GM12864 (cell line): ENCODE measurements at regions not wholly inside any gene's neighbourhood (a gene's known extent, or its start where the extent isn't known, plus 50 kb on each side); places are given as distances from the start of the nearest gene placed in this dataset.

Experiments used
- DNase-seq: peaks from one replicate; pipeline ENCODE4 v3.0.0-alpha.2; 2011; ENCODE audit warnings: low read depth
- H3K4me3 ChIP-seq: 2 replicates; pipeline ENCODE4 v1.5.1; 2011; ENCODE audit warnings: mild to moderate bottlenecking, low read depth, low read length, control low read depth
- TF ChIP-seq, protein P1 (sequence below): IDR thresholded peaks from 2 replicates; pipeline ENCODE4 v1.5.1; 2011; ENCODE audit warnings: low read depth, mild to moderate bottlenecking, moderate library complexity, low read length, control low read depth, inconsistent platforms; ENCODE audit errors: missing control alignments

DNA sequence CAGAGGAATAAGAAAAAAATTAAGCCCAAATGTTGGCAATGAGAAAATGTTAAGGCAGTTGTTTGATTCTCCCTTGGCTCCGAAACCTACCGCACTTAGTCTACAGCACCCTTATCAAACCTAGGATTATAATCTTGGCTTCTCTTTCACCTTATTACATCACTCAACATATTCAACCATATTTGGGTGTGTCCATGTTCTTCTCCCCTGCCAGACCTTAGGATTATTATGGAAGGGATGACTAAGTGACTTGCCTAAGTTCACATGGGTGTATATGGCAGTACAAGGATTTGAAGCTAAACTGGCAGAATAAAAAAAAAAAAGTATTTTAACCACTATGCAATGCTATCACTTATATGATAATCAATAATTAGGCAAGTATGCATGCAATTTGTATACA lies 76.4 kb downstream of the PLK2 start:
- H3K4me3 ChIP-seq = no peak overlapping the region
- DNase-seq = no peak
- TF ChIP-seq, protein P1, sequence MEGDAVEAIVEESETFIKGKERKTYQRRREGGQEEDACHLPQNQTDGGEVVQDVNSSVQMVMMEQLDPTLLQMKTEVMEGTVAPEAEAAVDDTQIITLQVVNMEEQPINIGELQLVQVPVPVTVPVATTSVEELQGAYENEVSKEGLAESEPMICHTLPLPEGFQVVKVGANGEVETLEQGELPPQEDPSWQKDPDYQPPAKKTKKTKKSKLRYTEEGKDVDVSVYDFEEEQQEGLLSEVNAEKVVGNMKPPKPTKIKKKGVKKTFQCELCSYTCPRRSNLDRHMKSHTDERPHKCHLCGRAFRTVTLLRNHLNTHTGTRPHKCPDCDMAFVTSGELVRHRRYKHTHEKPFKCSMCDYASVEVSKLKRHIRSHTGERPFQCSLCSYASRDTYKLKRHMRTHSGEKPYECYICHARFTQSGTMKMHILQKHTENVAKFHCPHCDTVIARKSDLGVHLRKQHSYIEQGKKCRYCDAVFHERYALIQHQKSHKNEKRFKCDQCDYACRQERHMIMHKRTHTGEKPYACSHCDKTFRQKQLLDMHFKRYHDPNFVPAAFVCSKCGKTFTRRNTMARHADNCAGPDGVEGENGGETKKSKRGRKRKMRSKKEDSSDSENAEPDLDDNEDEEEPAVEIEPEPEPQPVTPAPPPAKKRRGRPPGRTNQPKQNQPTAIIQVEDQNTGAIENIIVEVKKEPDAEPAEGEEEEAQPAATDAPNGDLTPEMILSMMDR = no peak

DNA sequence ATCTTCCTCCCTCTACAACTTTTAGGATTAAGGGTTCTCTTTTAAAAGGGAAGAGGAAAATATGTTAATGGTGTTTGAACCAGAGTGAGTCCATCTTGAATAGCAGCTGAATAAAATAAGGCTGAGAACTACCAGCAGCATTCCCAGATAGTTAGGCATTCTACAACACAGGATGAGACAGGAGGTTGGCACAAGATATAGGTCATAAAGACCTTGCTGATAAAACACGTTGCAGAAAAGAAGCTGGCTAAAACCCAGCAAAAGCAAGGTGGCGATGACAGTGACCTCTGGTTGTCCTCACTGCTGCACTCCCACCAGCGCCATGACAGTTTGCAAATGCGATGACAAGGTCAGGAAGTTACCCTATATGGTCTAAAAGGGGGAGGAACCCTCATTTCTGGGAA lies 77.8 kb downstream of the PLK2 start:
- no peak for DNase-seq
- TF ChIP-seq, protein P1 = no peak
- H3K4me3 ChIP-seq = no peak overlapping the region

DNA sequence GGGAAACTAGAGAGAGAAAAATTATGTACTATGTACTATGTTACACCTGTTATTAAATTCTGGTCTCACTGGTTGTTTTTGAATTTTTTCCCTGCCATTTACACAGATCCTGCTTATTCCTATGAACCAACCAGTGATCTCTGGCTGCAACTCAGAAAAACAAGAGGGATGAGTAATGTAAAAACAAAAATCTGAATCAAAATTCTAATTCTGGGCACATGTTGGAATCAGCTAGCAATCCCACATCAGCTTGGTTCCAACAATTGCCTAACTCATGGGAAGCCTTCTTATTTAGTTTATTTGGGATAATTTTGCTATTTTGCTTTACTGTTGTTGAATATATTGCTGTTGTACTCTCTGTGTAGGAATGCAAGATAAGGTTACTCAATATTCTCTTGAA lies 78.3 kb downstream of the PLK2 start:
- TF ChIP-seq, protein P1 = no peak
- H3K4me3 ChIP-seq = no peak overlapping the region
- DNase-seq = no peak

DNA sequence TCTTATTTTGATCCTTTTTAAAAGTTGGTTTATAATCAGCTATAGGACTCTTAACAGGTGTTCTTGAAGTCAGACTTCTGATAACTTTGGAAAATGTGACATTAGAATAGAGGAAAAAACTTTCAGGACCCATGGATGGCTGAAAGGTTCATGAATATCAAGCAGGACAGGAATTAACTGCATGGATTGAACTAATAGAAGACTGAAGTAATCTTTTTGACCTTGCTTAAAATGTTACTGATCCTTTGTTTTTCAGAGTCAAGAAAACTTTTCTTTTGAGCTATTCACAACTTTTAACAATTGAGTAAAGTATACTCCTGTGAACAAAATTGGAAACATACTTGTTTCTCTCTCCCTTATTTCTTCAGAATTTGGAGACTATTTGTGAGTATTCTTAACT lies 79.2 kb downstream of the PLK2 start:
- TF ChIP-seq, protein P1 = no peak
- no peak overlapping the region for H3K4me3 ChIP-seq
- DNase-seq = no peak

DNA sequence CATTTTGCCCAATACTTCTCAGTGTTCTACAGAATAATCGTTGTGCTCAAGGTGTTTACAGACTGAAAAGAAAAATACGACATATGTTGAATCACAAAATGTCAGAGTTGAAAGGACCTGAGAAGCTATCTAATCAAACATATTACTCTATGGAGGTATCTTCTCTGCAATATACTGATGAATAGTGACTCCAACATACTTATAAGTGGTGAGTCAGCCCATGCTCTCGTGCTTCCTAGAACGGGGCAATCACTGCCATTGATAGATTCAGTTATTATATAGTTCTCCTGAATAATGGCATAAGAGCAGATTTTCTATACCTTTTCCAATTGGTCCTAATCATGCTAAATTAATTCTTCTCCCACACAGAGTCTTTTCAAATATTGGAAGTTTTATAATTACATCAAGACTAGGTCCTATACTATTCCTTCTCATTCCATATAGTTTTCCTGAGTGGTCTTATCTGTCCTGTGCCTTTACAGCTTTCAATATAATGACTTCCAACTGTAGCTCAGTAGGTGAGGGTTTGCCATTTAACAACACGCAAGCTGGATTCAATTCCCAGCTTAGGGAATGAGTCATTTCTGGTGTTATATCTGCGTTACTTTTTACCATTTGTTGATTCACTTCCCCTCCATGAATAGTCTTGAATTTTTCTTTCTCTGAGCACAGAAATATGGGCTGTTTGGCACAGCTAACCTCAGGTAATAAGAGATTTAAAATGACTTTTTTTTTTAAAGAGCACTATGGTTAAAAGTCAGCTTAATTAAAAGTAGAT lies 81.1 kb downstream of the PLK2 start:
- no peak overlapping the region for H3K4me3 ChIP-seq
- TF ChIP-seq, protein P1 = no peak
- no peak for DNase-seq

DNA sequence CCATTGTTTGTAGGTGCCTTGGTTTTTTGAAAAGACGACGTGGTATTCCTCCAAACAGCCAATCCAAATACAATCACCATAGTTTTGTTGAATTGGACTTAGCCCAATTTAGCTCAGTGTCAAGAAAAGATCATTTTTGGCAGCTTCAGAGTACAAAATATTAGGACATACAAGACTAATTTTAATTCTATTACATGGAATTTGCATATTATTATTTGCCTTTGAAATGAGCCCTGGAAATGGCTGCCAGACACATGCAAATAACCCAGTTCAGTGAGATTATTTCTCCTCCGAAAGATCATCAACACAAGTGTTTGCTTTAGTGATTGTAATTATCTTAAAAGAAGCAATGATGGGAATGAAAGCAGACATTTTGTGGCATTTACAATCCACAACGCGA lies 89.3 kb downstream of the PLK2 start:
- TF ChIP-seq, protein P1 = no peak
- DNase-seq = no peak

More for the DNA sequence above, 89.3 kb downstream of the PLK2 start:
- H3K4me3 ChIP-seq = no peak overlapping the region
